A673 (cell line): ENCODE measurements at regions not wholly inside any gene's neighbourhood (a gene's known extent, or its start where the extent isn't known, plus 50 kb on each side); places are given as distances from the start of the nearest gene placed in this dataset.

Experiments used
- BruUV-seq: library from RNA; stranded (reverse); fragments of 400-500 nt; replicated peaks from 2 replicates; lab custom pipeline; 2021; lab: Mats Ljungman, UMichigan
- CTCF ChIA-PET: fragments of 300-600 bp; sonication (Branson Sonifier 250); formaldehyde crosslinking; loops from one replicate; lab custom pipeline; 2022; ENCODE audit warnings: antibody characterized with exemption; lab: Charles Lee
- POLR2A ChIA-PET: fragments of 300-600 bp; sonication (Branson Sonifier 250); formaldehyde crosslinking; loops from one replicate; lab custom pipeline; 2022; ENCODE audit warnings: antibody characterized with exemption; ENCODE audit not compliant: low non-redundant PET; lab: Charles Lee
- DNase-seq: peaks from one replicate; pipeline ENCODE4 v3.0.0-alpha.2; 2015; ENCODE audit warnings: low spot score
- H3K27ac ChIP-seq: fragments of 200-600 bp; sonication (generic); 2 replicates; pipeline ENCODE4 v1.5.1; 2016; ENCODE audit warnings: mixed run types, low read depth, mild to moderate bottlenecking, mixed read lengths, antibody characterized with exemption, low read length; ENCODE audit not compliant: poor library complexity, severe bottlenecking
- H3K27me3 ChIP-seq: fragments of 200-600 bp; sonication (generic); replicated peaks from 2 replicates; pipeline ENCODE4 v1.6.1; 2017; ENCODE audit warnings: mixed run types, low read depth, mild to moderate bottlenecking, mixed read lengths, antibody characterized with exemption, low read length; ENCODE audit not compliant: insufficient read depth, poor library complexity
- H3K36me3 ChIP-seq: fragments of 200-600 bp; sonication (generic); 2 replicates; pipeline ENCODE4 v1.6.1; 2016; ENCODE audit warnings: mixed run types, mild to moderate bottlenecking, mixed read lengths, antibody characterized with exemption, low read length; ENCODE audit not compliant: insufficient read depth, poor library complexity, severe bottlenecking
- H3K4me1 ChIP-seq: fragments of 200-600 bp; sonication (generic); 2 replicates; pipeline ENCODE4 v1.6.1; 2017; ENCODE audit warnings: mixed run types, mild to moderate bottlenecking, mixed read lengths, antibody characterized with exemption, low read length; ENCODE audit not compliant: insufficient read depth, poor library complexity, severe bottlenecking
- H3K4me3 ChIP-seq: fragments of 200-600 bp; sonication (generic); 2 replicates; pipeline ENCODE4 v1.5.1; 2016; ENCODE audit warnings: low read depth, mixed run types, mild to moderate bottlenecking, mixed read lengths, low read length; ENCODE audit not compliant: poor library complexity, severe bottlenecking
- H3K9me3 ChIP-seq: fragments of 200-600 bp; sonication (generic); 2 replicates; pipeline ENCODE4 v1.6.1; 2016; ENCODE audit warnings: mixed run types, low read depth, mild to moderate bottlenecking, mixed read lengths, antibody characterized with exemption, low read length; ENCODE audit not compliant: poor library complexity, severe bottlenecking
- CTCF ChIP-seq: fragments of 300-800, 200-600 bp; sonication (generic); conservative IDR thresholded peaks from 2 replicates; pipeline ENCODE4 v1.5.1; 2017; ENCODE audit warnings: low read depth, mild to moderate bottlenecking, antibody characterized with exemption, low read length, moderate library complexity, mixed read lengths
- EZH2 ChIP-seq: fragments of 200-600 bp; sonication (generic); IDR thresholded peaks from 2 replicates; pipeline ENCODE4 v1.6.1; 2017; ENCODE audit warnings: borderline replicate concordance, low read depth, mild to moderate bottlenecking, mixed read lengths, antibody characterized with exemption, low read length; ENCODE audit not compliant: poor library complexity, severe bottlenecking
- intact Hi-C: fragments of 100-400 bp; cut with micrococcal nuclease; formaldehyde crosslinking; loops from one replicate; pipeline ENCODE4 v1.10.0; 2022; ENCODE audit not compliant: unreplicated experiment

DNA sequence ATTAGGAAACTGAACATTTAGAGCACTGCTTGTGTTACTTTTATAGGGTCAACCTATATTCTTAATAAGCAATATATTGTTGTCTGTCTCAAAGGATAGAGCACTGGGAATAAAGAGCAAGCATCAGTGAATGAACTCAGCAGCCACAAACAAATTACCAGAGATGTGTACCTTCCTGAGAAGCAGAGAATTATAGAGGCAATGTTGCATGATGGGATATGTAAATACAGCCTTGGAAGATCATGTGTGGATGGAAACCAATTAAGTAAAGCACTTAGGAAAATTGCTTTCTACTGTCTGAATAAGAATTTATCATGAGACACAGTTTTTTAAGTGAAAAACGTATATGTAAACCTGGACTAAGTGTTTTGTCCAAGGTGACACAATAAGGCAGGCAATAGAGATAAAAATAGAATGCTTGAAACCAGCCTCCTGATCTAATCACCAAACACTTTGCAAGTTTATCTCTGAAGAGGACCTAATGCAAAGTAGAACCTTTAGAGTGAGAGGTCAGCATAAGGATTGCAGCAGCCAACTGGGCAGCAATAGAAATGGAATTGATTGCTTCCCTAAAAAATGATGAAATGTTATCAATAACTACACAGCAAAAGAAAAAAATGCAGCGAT is 848.0 kb downstream of the TUSC7 start:
- TF ChIP-seq EZH2 = no peak
- TF ChIP-seq CTCF = no peak
- Histone ChIP-seq H3K36me3 (no peaks in the 10 kb centered on the region), H3K9me3 (no peaks in the 10 kb centered on the region), H3K4me1 (no peaks in the 10 kb centered on the region), H3K27me3 (no peaks in the 10 kb centered on the region), H3K27ac (no peak overlapping the region), H3K4me3 (no peak overlapping the region)
- intact Hi-C loops = no loop called here
- ChIA-PET CTCF (no interaction called here), POLR2A (no interaction called here)
- BruUV-seq = no TSS peak
- DNase-seq = no peak

GRCh38 chr3:117558681-117559080 is 849.1 kb downstream of the TUSC7 start:
- Histone ChIP-seq H3K9me3 (no peaks in the 10 kb centered on the region), H3K27me3 (no peaks in the 10 kb centered on the region), H3K36me3 (no peaks in the 10 kb centered on the region), H3K4me1 (no peaks in the 10 kb centered on the region), H3K27ac (no peak overlapping the region), H3K4me3 (no peak overlapping the region)
- POLR2A ChIA-PET = no interaction called here
- no TSS peak for BruUV-seq
- TF ChIP-seq CTCF = no peak
- no peak for TF ChIP-seq EZH2
- intact Hi-C loops = no loop called here
- CTCF ChIA-PET = no interaction called here
- no peak for DNase-seq

GRCh38 chr3:117562000-117562399 is 852.4 kb downstream of the TUSC7 start:
- no peaks in the 10 kb centered on the region for H3K9me3 ChIP-seq
- H3K4me1 ChIP-seq = no peaks in the 10 kb centered on the region
- POLR2A ChIA-PET = no interaction called here
- no peak for DNase-seq
- H3K27me3 ChIP-seq = no peaks in the 10 kb centered on the region
- CTCF ChIA-PET = no interaction called here
- H3K4me3 ChIP-seq = no peak overlapping the region
- no TSS peak for BruUV-seq
- no peak overlapping the region for H3K27ac ChIP-seq
- intact Hi-C loops = no loop called here
- TF ChIP-seq EZH2 (no peak), CTCF (no peak)
- H3K36me3 ChIP-seq = no peaks in the 10 kb centered on the region
